OCI-LY7 (cell line): ENCODE measurements at regions not wholly inside any gene's neighbourhood (a gene's known extent, or its start where the extent isn't known, plus 50 kb on each side); places are given as distances from the start of the nearest gene placed in this dataset.

ENCODE experiments used
- BruUV-seq: library from RNA; stranded (reverse); fragments of 400-500 nt; replicated peaks from 2 replicates; lab custom pipeline; 2021; lab: Mats Ljungman, UMichigan
- CTCF ChIA-PET: fragments of 300-600 bp; sonication (Branson Sonifier 250); formaldehyde crosslinking; loops from one replicate; lab custom pipeline; 2022; ENCODE audit warnings: antibody characterized with exemption; ENCODE audit not compliant: unreplicated experiment; lab: Charles Lee
- POLR2A ChIA-PET: fragments of 300-600 bp; sonication (Branson Sonifier 250); formaldehyde crosslinking; loops from one replicate; lab custom pipeline; 2022; ENCODE audit warnings: antibody characterized with exemption; lab: Charles Lee
- DNase-seq: peaks from one replicate; pipeline ENCODE4 v3.0.0-alpha.2; 2015; ENCODE audit warnings: low spot score
- H2AFZ ChIP-seq: fragments of 200-600 bp; sonication (generic), shearing (Covaris generic); 2 replicates; pipeline ENCODE4 v1.6.1; 2014; ENCODE audit warnings: mild to moderate bottlenecking, antibody characterized with exemption, low read length, moderate library complexity
- H3K27ac ChIP-seq: fragments of 200-600 bp; sonication (generic); 2 replicates; pipeline ENCODE4 v1.5.1; 2014; ENCODE audit warnings: mixed run types, low read depth, mild to moderate bottlenecking, moderate library complexity, low read length, inconsistent platforms; ENCODE audit not compliant: poor library complexity, severe bottlenecking
- H3K36me3 ChIP-seq: fragments of 200-600 bp; sonication (generic); 2 replicates; pipeline ENCODE4 v1.6.1; 2014; ENCODE audit warnings: mild to moderate bottlenecking, antibody characterized with exemption, low read length, moderate library complexity, mixed read lengths; ENCODE audit not compliant: insufficient read depth
- H3K4me1 ChIP-seq: fragments of 200-600 bp; sonication (generic); 2 replicates; pipeline ENCODE4 v1.5.1; 2014; ENCODE audit warnings: mild to moderate bottlenecking, low read length; ENCODE audit not compliant: insufficient read depth, poor library complexity, severe bottlenecking
- H3K4me2 ChIP-seq: fragments of 200-600 bp; sonication (generic); 2 replicates; pipeline ENCODE4 v1.6.1; 2014; ENCODE audit warnings: mild to moderate bottlenecking, low read length
- H3K4me3 ChIP-seq: fragments of 200-600 bp; sonication (generic); 2 replicates; pipeline ENCODE4 v1.5.1; 2014; ENCODE audit warnings: mild to moderate bottlenecking, low read depth, low read length; ENCODE audit not compliant: poor library complexity, severe bottlenecking
- H3K79me2 ChIP-seq: fragments of 200-600 bp; sonication (generic); 2 replicates; pipeline ENCODE4 v1.6.1; 2016; ENCODE audit warnings: low read depth, mild to moderate bottlenecking, low read length, moderate library complexity, mixed read lengths; ENCODE audit not compliant: insufficient read depth
- H3K9me2 ChIP-seq: fragments of 200-600 bp; sonication (generic); 2 replicates; pipeline ENCODE4 v1.6.1; 2016; ENCODE audit warnings: mild to moderate bottlenecking, low read length, mixed read lengths; ENCODE audit not compliant: insufficient read depth
- H3K9me3 ChIP-seq: fragments of 200-600 bp; sonication (generic); 2 replicates; pipeline ENCODE4 v1.6.1; 2014; ENCODE audit warnings: mild to moderate bottlenecking, mixed run types, low read length, mixed read lengths
- H4K20me1 ChIP-seq: fragments of 200-600 bp; sonication (generic); 2 replicates; pipeline ENCODE4 v1.6.1; 2014; ENCODE audit warnings: mild to moderate bottlenecking, antibody characterized with exemption, low read length, moderate library complexity, mixed read lengths; ENCODE audit not compliant: insufficient read depth
- EZH2phosphoT487 ChIP-seq: fragments of 200-600 bp; sonication (generic); IDR thresholded peaks from 2 replicates; pipeline ENCODE4 v1.6.1; 2018; ENCODE audit warnings: low read depth, borderline replicate concordance, mild to moderate bottlenecking, mixed run types, antibody characterized with exemption, low read length, moderate library complexity, mixed read lengths
- intact Hi-C: fragments of 100-400 bp; cut with micrococcal nuclease; formaldehyde crosslinking; loops from one replicate; pipeline ENCODE4 v1.10.0; 2022; ENCODE audit not compliant: unreplicated experiment
- TF ChIP-seq, protein P1 (sequence below): fragments of 200-600 bp; sonication (generic); conservative IDR thresholded peaks from 2 replicates; pipeline ENCODE4 v1.5.1; 2014; ENCODE audit warnings: mild to moderate bottlenecking, antibody characterized with exemption, low read length, moderate library complexity, mixed read lengths

DNA sequence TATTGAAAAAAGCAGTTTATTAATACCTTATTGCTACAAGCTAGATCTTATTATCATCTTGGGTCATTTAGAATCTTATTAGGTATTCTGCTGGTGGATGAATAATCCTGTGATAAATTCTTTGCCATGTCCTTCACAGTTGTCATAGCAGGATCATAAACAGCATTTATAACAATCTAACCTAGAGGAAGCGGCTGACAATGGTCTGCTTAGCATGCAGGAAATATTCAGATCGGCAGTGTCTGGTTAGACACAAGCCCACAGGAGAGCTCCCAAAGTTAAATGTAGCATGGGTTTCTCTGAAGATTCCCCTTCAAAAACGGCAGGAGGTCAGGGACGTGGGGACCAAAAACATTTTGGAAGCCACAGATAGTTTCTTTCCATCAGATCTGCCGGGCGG is 179.3 kb downstream of the FOXB1 start:
- POLR2A ChIA-PET, result no interaction called here
- Histone ChIP-seq H3K79me2 (no peaks in the 10 kb centered on the region), H3K4me2 (no peak overlapping the region), H3K27ac (no peak overlapping the region), H3K4me1 (no peaks in the 10 kb centered on the region), H3K4me3 (no peak overlapping the region), H4K20me1 (no peaks in the 10 kb centered on the region), H2AFZ (no peak overlapping the region), H3K9me2 (no peaks in the 10 kb centered on the region), H3K9me3 (no peaks in the 10 kb centered on the region), H3K36me3 (no peaks in the 10 kb centered on the region)
- intact Hi-C loops, result no loop called here
- no peak for DNase-seq
- no TSS peak for BruUV-seq
- TF ChIP-seq EZH2phosphoT487, result no peak
- TF ChIP-seq, protein P1, sequence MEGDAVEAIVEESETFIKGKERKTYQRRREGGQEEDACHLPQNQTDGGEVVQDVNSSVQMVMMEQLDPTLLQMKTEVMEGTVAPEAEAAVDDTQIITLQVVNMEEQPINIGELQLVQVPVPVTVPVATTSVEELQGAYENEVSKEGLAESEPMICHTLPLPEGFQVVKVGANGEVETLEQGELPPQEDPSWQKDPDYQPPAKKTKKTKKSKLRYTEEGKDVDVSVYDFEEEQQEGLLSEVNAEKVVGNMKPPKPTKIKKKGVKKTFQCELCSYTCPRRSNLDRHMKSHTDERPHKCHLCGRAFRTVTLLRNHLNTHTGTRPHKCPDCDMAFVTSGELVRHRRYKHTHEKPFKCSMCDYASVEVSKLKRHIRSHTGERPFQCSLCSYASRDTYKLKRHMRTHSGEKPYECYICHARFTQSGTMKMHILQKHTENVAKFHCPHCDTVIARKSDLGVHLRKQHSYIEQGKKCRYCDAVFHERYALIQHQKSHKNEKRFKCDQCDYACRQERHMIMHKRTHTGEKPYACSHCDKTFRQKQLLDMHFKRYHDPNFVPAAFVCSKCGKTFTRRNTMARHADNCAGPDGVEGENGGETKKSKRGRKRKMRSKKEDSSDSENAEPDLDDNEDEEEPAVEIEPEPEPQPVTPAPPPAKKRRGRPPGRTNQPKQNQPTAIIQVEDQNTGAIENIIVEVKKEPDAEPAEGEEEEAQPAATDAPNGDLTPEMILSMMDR, result no peak
- CTCF ChIA-PET, result no interaction called here

DNA sequence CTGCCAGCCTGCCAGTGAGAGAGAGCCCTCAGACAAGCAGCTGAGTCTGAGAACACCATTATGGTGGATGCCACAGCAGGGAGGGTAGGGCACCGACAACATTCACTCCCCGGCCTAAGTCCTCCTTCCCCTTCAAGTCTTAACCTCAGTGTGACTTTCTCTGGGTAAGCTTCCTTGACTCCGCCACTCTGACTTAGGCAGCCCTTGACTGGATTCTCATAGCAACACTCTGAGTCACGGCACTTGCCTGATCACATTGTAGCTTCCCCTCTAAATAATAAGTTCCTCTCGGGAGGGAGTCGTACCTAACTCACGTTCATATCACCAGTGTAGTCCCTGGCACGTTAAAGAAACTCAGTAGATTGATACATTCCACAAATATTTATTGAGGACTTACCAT is 180.5 kb downstream of the FOXB1 start:
- H3K4me2 ChIP-seq, result no peak overlapping the region
- intact Hi-C loops, result no loop called here
- TF ChIP-seq EZH2phosphoT487, result no peak
- TF ChIP-seq, protein P1, result no peak
- no peaks in the 10 kb centered on the region for H3K36me3 ChIP-seq
- H3K4me3 ChIP-seq, result no peak overlapping the region
- H3K79me2 ChIP-seq, result no peaks in the 10 kb centered on the region
- H3K27ac ChIP-seq, result no peak overlapping the region
- no peaks in the 10 kb centered on the region for H3K9me2 ChIP-seq
- POLR2A ChIA-PET, result interaction anchor here (0.7 kb wide), 1 partner anchor 432 kb away, joined by 3 read pairs; no protein-coding TSS in a partner anchor
- DNase-seq, result no peak
- H4K20me1 ChIP-seq, result no peaks in the 10 kb centered on the region
- CTCF ChIA-PET, result no interaction called here
- no peak overlapping the region for H2AFZ ChIP-seq
- H3K9me3 ChIP-seq, result no peaks in the 10 kb centered on the region
- no peaks in the 10 kb centered on the region for H3K4me1 ChIP-seq
- BruUV-seq, result no TSS peak

DNA sequence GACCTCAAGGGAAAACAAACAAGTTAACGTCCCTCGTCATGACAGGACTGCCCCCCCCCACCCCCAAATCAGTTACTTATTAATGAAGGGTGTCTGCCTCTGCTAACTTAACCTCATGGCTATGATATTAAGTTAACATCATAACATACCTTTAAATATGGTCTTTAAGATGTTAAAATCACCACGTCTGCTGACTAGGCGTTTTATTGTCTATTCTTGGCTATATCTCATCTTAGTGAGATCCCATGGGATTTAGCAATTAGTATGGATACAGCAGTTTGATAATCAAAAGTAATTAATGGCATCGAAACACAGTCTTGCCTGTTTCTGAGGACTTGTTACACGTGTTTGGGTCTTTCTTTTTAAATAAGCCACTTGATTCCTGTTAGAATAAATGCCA is 186.9 kb downstream of the FOXB1 start:
- intact Hi-C loops, result no loop called here
- no peak for DNase-seq
- ChIA-PET POLR2A (no interaction called here), CTCF (no interaction called here)
- Histone ChIP-seq H3K4me1 (no peaks in the 10 kb centered on the region), H4K20me1 (no peaks in the 10 kb centered on the region), H3K9me2 (no peaks in the 10 kb centered on the region), H3K36me3 (no peaks in the 10 kb centered on the region), H2AFZ (no peak overlapping the region), H3K9me3 (no peaks in the 10 kb centered on the region), H3K27ac (no peak overlapping the region), H3K4me2 (no peak overlapping the region), H3K79me2 (no peaks in the 10 kb centered on the region), H3K4me3 (no peak overlapping the region)
- BruUV-seq, result no TSS peak
- TF ChIP-seq, protein P1, result no peak
- no peak for TF ChIP-seq EZH2phosphoT487
